ENCODE measurements at regions not wholly inside any gene's neighbourhood (a gene's known extent, or its start where the extent isn't known, plus 50 kb on each side); places are given as distances from the start of the nearest gene placed in this dataset.

- Histone ChIP-seq H3K4me1 (ENCODE audit: control insufficient read depth, insufficient read depth, low read length) (peaks cover 12% of the 10 kb centered on the region), H3K27me3 (ENCODE audit: control insufficient read depth, insufficient read depth, low read length) (no peaks in the 10 kb centered on the region), H3K4me3 (ENCODE audit: low read length) (no peak overlapping the region), H3K36me3 (ENCODE audit: control insufficient read depth, insufficient read depth, low read length) (no peaks in the 10 kb centered on the region), H3K27ac (ENCODE audit: low read length) (no peak overlapping the region), H3K9me3 (ENCODE audit: control insufficient read depth, low read depth, low read length) (no peaks in the 10 kb centered on the region)
- no CpG with 5 or more reads among the region's 3 CpGs for WGBS (ENCODE audit: insufficient coverage, low lambda C conversion rate)
- no peak for DNase-seq
Measured at GRCh38 chr1:87937831-87938395, 609.2 kb downstream of the LMO4 start.

- DNase-seq, result no peak
- no peak overlapping the region for H3K27ac ChIP-seq (ENCODE audit: low read length)
- no peaks in the 10 kb centered on the region for H3K9me3 ChIP-seq (ENCODE audit: control insufficient read depth, low read depth, low read length)
- H3K27me3 ChIP-seq (ENCODE audit: control insufficient read depth, insufficient read depth, low read length), result no peaks in the 10 kb centered on the region
- peaks cover 12% of the 10 kb centered on the region for H3K4me1 ChIP-seq (ENCODE audit: control insufficient read depth, insufficient read depth, low read length)
- WGBS (ENCODE audit: insufficient coverage, low lambda C conversion rate), result no CpG with 5 or more reads among the region's 2 CpGs
- H3K4me3 ChIP-seq (ENCODE audit: low read length), result no peak overlapping the region
- no peaks in the 10 kb centered on the region for H3K36me3 ChIP-seq (ENCODE audit: control insufficient read depth, insufficient read depth, low read length)
Measured at GRCh38 chr1:87938631-87939030, 610.0 kb downstream of the LMO4 start.

GRCh38 chr1:87939444-87939843 is 610.8 kb downstream of the LMO4 start:
- peaks cover 12% of the 10 kb centered on the region for H3K4me1 ChIP-seq (ENCODE audit: control insufficient read depth, insufficient read depth, low read length)
- no peak overlapping the region for H3K4me3 ChIP-seq (ENCODE audit: low read length)
- peak overlapping the region; percentile 25 for H3K27ac ChIP-seq (ENCODE audit: low read length)
- peak; percentile 27 to 56 for DNase-seq
- H3K27me3 ChIP-seq (ENCODE audit: control insufficient read depth, insufficient read depth, low read length), result no peaks in the 10 kb centered on the region
- no peaks in the 10 kb centered on the region for H3K9me3 ChIP-seq (ENCODE audit: control insufficient read depth, low read depth, low read length)
- no CpG with 5 or more reads among the region's 2 CpGs for WGBS (ENCODE audit: insufficient coverage, low lambda C conversion rate)
- no peaks in the 10 kb centered on the region for H3K36me3 ChIP-seq (ENCODE audit: control insufficient read depth, insufficient read depth, low read length)

GRCh38 chr1:87940421-87940820 is 611.7 kb downstream of the LMO4 start:
- Histone ChIP-seq H3K4me3 (ENCODE audit: low read length) (no peak overlapping the region), H3K9me3 (ENCODE audit: control insufficient read depth, low read depth, low read length) (no peaks in the 10 kb centered on the region), H3K27ac (ENCODE audit: low read length) (no peak overlapping the region), H3K4me1 (ENCODE audit: control insufficient read depth, insufficient read depth, low read length) (peaks cover 12% of the 10 kb centered on the region), H3K27me3 (ENCODE audit: control insufficient read depth, insufficient read depth, low read length) (no peaks in the 10 kb centered on the region), H3K36me3 (ENCODE audit: control insufficient read depth, insufficient read depth, low read length) (no peaks in the 10 kb centered on the region)
- no peak for DNase-seq
- WGBS (ENCODE audit: insufficient coverage, low lambda C conversion rate), result 90% methylated on average over 2 of the region's 4 CpGs

GRCh38 chr1:87941337-87941946 is 612.8 kb downstream of the LMO4 start:
- H3K27ac ChIP-seq (ENCODE audit: low read length), result peak overlapping the region; percentile 87
- no peak overlapping the region for H3K4me3 ChIP-seq (ENCODE audit: low read length)
- H3K9me3 ChIP-seq (ENCODE audit: control insufficient read depth, low read depth, low read length), result no peaks in the 10 kb centered on the region
- H3K4me1 ChIP-seq (ENCODE audit: control insufficient read depth, insufficient read depth, low read length), result peaks cover 12% of the 10 kb centered on the region
- peak in 1 of 2 donors; percentile 20 for DNase-seq
- no peaks in the 10 kb centered on the region for H3K36me3 ChIP-seq (ENCODE audit: control insufficient read depth, insufficient read depth, low read length)
- H3K27me3 ChIP-seq (ENCODE audit: control insufficient read depth, insufficient read depth, low read length), result no peaks in the 10 kb centered on the region
- WGBS (ENCODE audit: insufficient coverage, low lambda C conversion rate), result no CpG with 5 or more reads among the region's 1 CpG

- DNase-seq, result peak; percentile 81 to 90
- Histone ChIP-seq H3K27ac (ENCODE audit: low read length) (peak overlapping the region; percentile 87), H3K4me3 (ENCODE audit: low read length) (no peak overlapping the region), H3K27me3 (ENCODE audit: control insufficient read depth, insufficient read depth, low read length) (no peaks in the 10 kb centered on the region), H3K9me3 (ENCODE audit: control insufficient read depth, low read depth, low read length) (no peaks in the 10 kb centered on the region), H3K4me1 (ENCODE audit: control insufficient read depth, insufficient read depth, low read length) (peaks cover 12% of the 10 kb centered on the region), H3K36me3 (ENCODE audit: control insufficient read depth, insufficient read depth, low read length) (no peaks in the 10 kb centered on the region)
- WGBS (ENCODE audit: insufficient coverage, low lambda C conversion rate), result no CpG with 5 or more reads among the region's 1 CpG
Measured at GRCh38 chr1:87942165-87942564, 613.5 kb downstream of the LMO4 start.

GRCh38 chr1:87949711-87950110 is 621.0 kb downstream of the LMO4 start:
- H3K9me3 ChIP-seq (ENCODE audit: control insufficient read depth, low read depth, low read length), result no peaks in the 10 kb centered on the region
- DNase-seq, result no peak
- H3K4me1 ChIP-seq (ENCODE audit: control insufficient read depth, insufficient read depth, low read length), result peaks cover 2% of the 10 kb centered on the region
- no peaks in the 10 kb centered on the region for H3K36me3 ChIP-seq (ENCODE audit: control insufficient read depth, insufficient read depth, low read length)
- H3K4me3 ChIP-seq (ENCODE audit: low read length), result no peak overlapping the region
- H3K27me3 ChIP-seq (ENCODE audit: control insufficient read depth, insufficient read depth, low read length), result no peaks in the 10 kb centered on the region
- 100% methylated on average over 1 of the region's 3 CpGs for WGBS (ENCODE audit: insufficient coverage, low lambda C conversion rate)
- H3K27ac ChIP-seq (ENCODE audit: low read length), result no peak overlapping the region

- WGBS (ENCODE audit: insufficient coverage, low lambda C conversion rate), result 92% methylated on average over 2 of the region's 3 CpGs
- no peaks in the 10 kb centered on the region for H3K9me3 ChIP-seq (ENCODE audit: control insufficient read depth, low read depth, low read length)
- DNase-seq, result no peak
- no peaks in the 10 kb centered on the region for H3K27me3 ChIP-seq (ENCODE audit: control insufficient read depth, insufficient read depth, low read length)
- no peak overlapping the region for H3K27ac ChIP-seq (ENCODE audit: low read length)
- peaks cover 2% of the 10 kb centered on the region for H3K4me1 ChIP-seq (ENCODE audit: control insufficient read depth, insufficient read depth, low read length)
- H3K4me3 ChIP-seq (ENCODE audit: low read length), result no peak overlapping the region
- no peaks in the 10 kb centered on the region for H3K36me3 ChIP-seq (ENCODE audit: control insufficient read depth, insufficient read depth, low read length)
Measured at GRCh38 chr1:87950369-87950768, 621.7 kb downstream of the LMO4 start.

- Histone ChIP-seq H3K27ac (ENCODE audit: low read length) (no peak overlapping the region), H3K27me3 (ENCODE audit: control insufficient read depth, insufficient read depth, low read length) (no peaks in the 10 kb centered on the region), H3K4me1 (ENCODE audit: control insufficient read depth, insufficient read depth, low read length) (peaks cover 2% of the 10 kb centered on the region), H3K4me3 (ENCODE audit: low read length) (no peak overlapping the region), H3K9me3 (ENCODE audit: control insufficient read depth, low read depth, low read length) (no peaks in the 10 kb centered on the region), H3K36me3 (ENCODE audit: control insufficient read depth, insufficient read depth, low read length) (no peaks in the 10 kb centered on the region)
- 71% methylated on average over 1 of the region's 2 CpGs for WGBS (ENCODE audit: insufficient coverage, low lambda C conversion rate)
- DNase-seq, result no peak
Measured at GRCh38 chr1:87951409-87951808, 622.7 kb downstream of the LMO4 start.

- H3K4me3 ChIP-seq (ENCODE audit: low read length), result no peak overlapping the region
- H3K4me1 ChIP-seq (ENCODE audit: control insufficient read depth, insufficient read depth, low read length), result peaks cover 2% of the 10 kb centered on the region
- DNase-seq, result no peak
- no peaks in the 10 kb centered on the region for H3K9me3 ChIP-seq (ENCODE audit: control insufficient read depth, low read depth, low read length)
- 70% methylated on average over 2 of the region's 4 CpGs for WGBS (ENCODE audit: insufficient coverage, low lambda C conversion rate)
- no peak overlapping the region for H3K27ac ChIP-seq (ENCODE audit: low read length)
- H3K36me3 ChIP-seq (ENCODE audit: control insufficient read depth, insufficient read depth, low read length), result no peaks in the 10 kb centered on the region
- H3K27me3 ChIP-seq (ENCODE audit: control insufficient read depth, insufficient read depth, low read length), result no peaks in the 10 kb centered on the region
Measured at GRCh38 chr1:87951852-87952251, 623.2 kb downstream of the LMO4 start.

GRCh38 chr1:87953121-87953520 is 624.4 kb downstream of the LMO4 start:
- no peak for DNase-seq
- Histone ChIP-seq H3K4me1 (ENCODE audit: control insufficient read depth, insufficient read depth, low read length) (peaks cover 2% of the 10 kb centered on the region), H3K4me3 (ENCODE audit: low read length) (no peak overlapping the region), H3K27me3 (ENCODE audit: control insufficient read depth, insufficient read depth, low read length) (no peaks in the 10 kb centered on the region), H3K36me3 (ENCODE audit: control insufficient read depth, insufficient read depth, low read length) (no peaks in the 10 kb centered on the region), H3K27ac (ENCODE audit: low read length) (no peak overlapping the region), H3K9me3 (ENCODE audit: control insufficient read depth, low read depth, low read length) (no peaks in the 10 kb centered on the region)
- WGBS (ENCODE audit: insufficient coverage, low lambda C conversion rate), result 85% methylated on average over 3 of the region's 3 CpGs
